ENCODE measurements at regions not wholly inside any gene's neighbourhood (a gene's known extent, or its start where the extent isn't known, plus 50 kb on each side); places are given as distances from the start of the nearest gene placed in this dataset.

DNA sequence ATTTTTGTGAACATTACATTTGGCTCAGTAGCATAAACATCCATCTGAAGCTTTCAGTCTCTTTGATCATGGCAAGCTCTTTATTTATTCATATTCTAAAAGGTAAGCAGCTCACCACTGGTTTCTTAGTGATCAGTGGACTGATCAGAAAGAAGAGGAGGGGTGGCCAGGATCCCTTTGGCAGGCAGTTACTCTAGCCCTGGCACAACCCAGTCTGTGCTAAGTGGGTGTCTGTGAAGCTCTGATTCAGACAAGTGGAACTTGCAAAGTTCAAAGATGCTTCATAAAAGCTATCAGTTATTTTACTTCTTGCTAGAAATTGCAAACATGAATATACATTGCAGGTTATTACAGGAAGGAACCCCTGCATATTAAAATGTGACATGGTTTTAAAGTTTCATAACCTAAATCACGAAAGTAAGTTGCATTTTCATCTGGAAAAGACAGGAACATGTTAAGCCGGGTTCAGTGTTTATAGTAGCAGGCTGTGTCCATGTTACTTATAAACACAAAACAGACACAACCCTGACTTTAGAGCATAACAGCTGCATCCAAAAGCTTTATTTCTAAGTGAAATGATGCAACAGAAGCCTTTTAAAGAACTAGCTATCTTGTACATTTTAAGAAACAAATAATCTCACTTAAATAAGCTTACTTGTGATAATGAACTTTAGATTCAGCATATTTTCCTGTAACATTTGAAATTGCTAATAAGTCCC is 785.3 kb downstream of the MCTP2 start:
- no peak for TF ChIP-seq EP300 (IDR thresholded peaks at IDR 0.05)
- TF ChIP-seq POLR2A (IDR thresholded peaks at IDR 0.05): no peak
- TF ChIP-seq, protein P1, sequence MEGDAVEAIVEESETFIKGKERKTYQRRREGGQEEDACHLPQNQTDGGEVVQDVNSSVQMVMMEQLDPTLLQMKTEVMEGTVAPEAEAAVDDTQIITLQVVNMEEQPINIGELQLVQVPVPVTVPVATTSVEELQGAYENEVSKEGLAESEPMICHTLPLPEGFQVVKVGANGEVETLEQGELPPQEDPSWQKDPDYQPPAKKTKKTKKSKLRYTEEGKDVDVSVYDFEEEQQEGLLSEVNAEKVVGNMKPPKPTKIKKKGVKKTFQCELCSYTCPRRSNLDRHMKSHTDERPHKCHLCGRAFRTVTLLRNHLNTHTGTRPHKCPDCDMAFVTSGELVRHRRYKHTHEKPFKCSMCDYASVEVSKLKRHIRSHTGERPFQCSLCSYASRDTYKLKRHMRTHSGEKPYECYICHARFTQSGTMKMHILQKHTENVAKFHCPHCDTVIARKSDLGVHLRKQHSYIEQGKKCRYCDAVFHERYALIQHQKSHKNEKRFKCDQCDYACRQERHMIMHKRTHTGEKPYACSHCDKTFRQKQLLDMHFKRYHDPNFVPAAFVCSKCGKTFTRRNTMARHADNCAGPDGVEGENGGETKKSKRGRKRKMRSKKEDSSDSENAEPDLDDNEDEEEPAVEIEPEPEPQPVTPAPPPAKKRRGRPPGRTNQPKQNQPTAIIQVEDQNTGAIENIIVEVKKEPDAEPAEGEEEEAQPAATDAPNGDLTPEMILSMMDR (IDR thresholded peaks at IDR 0.05): no peak
- no peak for TF ChIP-seq POLR2AphosphoS5 (IDR thresholded peaks at IDR 0.05)
- H3K9me3 ChIP-seq: no peaks in the 10 kb centered on the region
- 44% methylated on average over 2 of the region's 2 CpGs for WGBS
- H3K4me1 ChIP-seq: peaks cover 8% of the 10 kb centered on the region
- no peak overlapping the region for H3K27ac ChIP-seq
- no peaks in the 10 kb centered on the region for H3K27me3 ChIP-seq
- no peak overlapping the region for H3K4me3 ChIP-seq
- no peaks in the 10 kb centered on the region for H3K36me3 ChIP-seq
- no peak for DNase-seq (ENCODE audit: low spot score in 2 of 2)

DNA sequence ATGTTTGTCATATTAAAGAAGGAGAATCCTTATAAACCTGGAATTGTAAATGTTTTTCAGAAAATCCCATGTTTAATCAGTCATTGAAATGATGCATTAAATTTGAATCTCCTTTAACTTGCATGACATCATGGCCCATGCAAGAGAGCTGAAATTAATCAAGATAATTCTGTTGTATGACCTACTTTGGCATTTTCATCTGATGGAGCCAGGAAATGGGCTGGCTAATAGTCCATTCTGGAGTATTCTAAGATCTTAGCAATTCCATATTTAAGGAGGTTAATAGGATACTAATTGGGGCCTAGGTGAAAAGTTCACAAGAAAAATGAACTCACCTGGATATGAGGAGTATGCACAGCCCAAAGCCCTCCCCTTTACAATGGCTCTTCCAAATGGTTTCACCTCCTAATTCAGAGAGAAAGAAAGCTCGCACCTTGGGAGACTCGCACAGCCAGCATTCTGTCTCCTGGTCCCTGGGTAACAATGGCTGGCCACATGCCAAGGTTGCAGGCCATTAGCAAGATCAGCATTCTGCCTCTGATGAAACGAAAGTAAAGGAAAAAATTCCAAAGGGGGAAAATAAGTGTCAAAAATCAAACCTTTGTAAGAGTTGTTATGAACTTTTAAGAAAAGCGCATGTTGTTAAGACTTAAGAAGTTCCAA is 786.4 kb downstream of the MCTP2 start:
- no peaks in the 10 kb centered on the region for H3K27me3 ChIP-seq
- H3K9me3 ChIP-seq: no peaks in the 10 kb centered on the region
- H3K27ac ChIP-seq: no peak overlapping the region
- DNase-seq (ENCODE audit: low spot score in 2 of 2): peak in 1 of 2 donors; percentile 80
- H3K36me3 ChIP-seq: no peaks in the 10 kb centered on the region
- 57% methylated on average over 4 of the region's 4 CpGs for WGBS
- H3K4me1 ChIP-seq: peaks cover 8% of the 10 kb centered on the region
- TF ChIP-seq EP300 (IDR thresholded peaks at IDR 0.05) (no peak), POLR2A (IDR thresholded peaks at IDR 0.05) (no peak), POLR2AphosphoS5 (IDR thresholded peaks at IDR 0.05) (no peak)
- TF ChIP-seq, protein P1 (IDR thresholded peaks at IDR 0.05): no peak
- H3K4me3 ChIP-seq: no peak overlapping the region

DNA sequence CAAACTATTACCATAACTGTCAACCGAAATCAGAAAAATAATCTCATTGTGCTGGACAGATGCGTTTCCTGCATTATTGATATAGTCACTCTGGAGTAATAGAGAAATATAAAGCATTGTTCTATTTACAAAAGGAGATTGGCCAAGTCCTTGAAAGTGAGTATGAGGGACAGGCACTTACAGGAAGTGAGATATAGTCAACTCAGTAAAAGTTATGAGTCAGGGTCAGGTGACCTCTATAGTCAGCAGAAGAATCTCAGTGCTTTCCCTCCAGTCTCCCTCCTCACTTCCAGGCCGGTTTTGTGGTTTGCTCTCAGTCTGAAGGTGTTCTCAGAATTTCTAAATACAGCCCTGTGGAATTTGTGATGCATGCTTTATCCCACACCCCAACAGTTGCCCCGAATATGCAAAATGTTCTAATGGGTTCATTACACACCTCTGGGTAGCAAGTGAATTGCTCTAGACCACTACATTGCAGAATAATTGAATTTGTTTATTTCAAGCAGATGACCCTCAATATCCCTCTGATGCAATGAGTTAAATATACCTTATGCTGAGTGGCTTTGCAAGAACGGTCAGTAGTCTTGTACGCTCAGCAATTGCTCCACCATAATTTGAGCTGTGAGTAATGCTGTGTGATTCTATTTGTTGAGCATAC is 787.7 kb downstream of the MCTP2 start:
- TF ChIP-seq EP300 (IDR thresholded peaks at IDR 0.05): no peak
- TF ChIP-seq, protein P1 (IDR thresholded peaks at IDR 0.05): no peak
- Histone ChIP-seq H3K27me3 (no peaks in the 10 kb centered on the region), H3K9me3 (no peaks in the 10 kb centered on the region), H3K27ac (no peak overlapping the region), H3K36me3 (no peaks in the 10 kb centered on the region), H3K4me1 (peaks cover 8% of the 10 kb centered on the region), H3K4me3 (no peak overlapping the region)
- WGBS: 76% methylated on average over 6 of the region's 6 CpGs
- DNase-seq (ENCODE audit: low spot score in 2 of 2): no peak

DNA sequence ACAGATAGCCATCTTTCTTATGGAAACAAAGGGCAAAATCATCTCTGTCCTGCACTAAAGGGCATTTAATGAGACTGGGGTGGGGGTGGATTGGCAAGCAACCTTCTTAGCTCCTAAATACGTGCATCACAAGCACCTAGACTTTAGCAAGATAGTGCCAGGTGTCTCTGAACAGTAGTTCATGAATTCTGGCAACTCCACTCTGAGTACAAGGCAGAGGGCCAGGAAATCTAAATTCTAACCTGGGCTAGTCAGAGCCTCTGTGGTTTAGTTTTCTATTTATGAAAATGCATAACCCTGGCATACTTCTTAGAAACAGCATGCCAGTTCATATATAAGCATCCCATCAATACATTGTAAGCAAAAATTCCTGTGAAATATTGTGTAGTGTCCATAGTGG is 788.5 kb downstream of the MCTP2 start:
- no peaks in the 10 kb centered on the region for H3K9me3 ChIP-seq
- H3K4me1 ChIP-seq: peaks cover 8% of the 10 kb centered on the region
- WGBS: 75% methylated on average over 1 of the region's 1 CpG
- no peaks in the 10 kb centered on the region for H3K36me3 ChIP-seq
- H3K4me3 ChIP-seq: no peak overlapping the region
- no peak for DNase-seq (ENCODE audit: low spot score in 2 of 2)
- TF ChIP-seq POLR2AphosphoS5 (IDR thresholded peaks at IDR 0.05) (no peak), EP300 (IDR thresholded peaks at IDR 0.05) (no peak), POLR2A (IDR thresholded peaks at IDR 0.05) (no peak)
- TF ChIP-seq, protein P1 (IDR thresholded peaks at IDR 0.05): no peak
- H3K27ac ChIP-seq: no peak overlapping the region
- no peaks in the 10 kb centered on the region for H3K27me3 ChIP-seq

DNA sequence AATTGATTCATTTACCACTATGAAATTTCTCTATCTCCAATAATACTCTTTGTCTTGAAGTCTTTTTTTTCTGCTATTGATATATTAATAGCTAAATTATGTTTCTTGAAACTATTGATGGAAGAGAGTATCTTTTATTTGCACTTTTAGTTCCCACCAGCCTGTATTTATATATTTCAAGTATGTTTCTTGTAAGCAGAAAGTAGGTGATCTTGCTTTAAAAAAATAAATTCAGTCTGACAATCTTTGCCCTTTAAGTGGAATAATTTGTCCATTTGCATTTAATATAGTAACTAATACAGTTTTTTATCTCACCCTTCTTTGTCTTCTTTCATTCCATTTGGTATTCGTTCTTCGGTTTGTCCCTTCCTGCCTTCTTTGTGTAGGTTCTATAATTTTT is 790.5 kb downstream of the MCTP2 start:
- H3K27ac ChIP-seq: no peak overlapping the region
- 98% methylated on average over 2 of the region's 2 CpGs for WGBS
- no peaks in the 10 kb centered on the region for H3K27me3 ChIP-seq
- no peak for DNase-seq (ENCODE audit: low spot score in 2 of 2)
- no peak overlapping the region for H3K4me3 ChIP-seq
- H3K9me3 ChIP-seq: no peaks in the 10 kb centered on the region
- no peaks in the 10 kb centered on the region for H3K36me3 ChIP-seq
- H3K4me1 ChIP-seq: peaks cover 8% of the 10 kb centered on the region
- no peak for TF ChIP-seq POLR2AphosphoS5 (IDR thresholded peaks at IDR 0.05)
- TF ChIP-seq POLR2A (IDR thresholded peaks at IDR 0.05): no peak
- no peak for TF ChIP-seq EP300 (IDR thresholded peaks at IDR 0.05)
- TF ChIP-seq, protein P1 (IDR thresholded peaks at IDR 0.05): no peak

Measured in suprapubic skin (tissue), 4 donors.